Liver (tissue), 8 donors: ENCODE measurements at regions not wholly inside any gene's neighbourhood (a gene's known extent, or its start where the extent isn't known, plus 50 kb on each side); places are given as distances from the start of the nearest gene placed in this dataset.

Experiments
- DNase-seq: peaks from one replicate; pipeline ENCODE4 v3.0.0-alpha.2; 2017; ENCODE audit warnings: low spot score
- H3K27ac ChIP-seq, 2 donors: one replicate each; pipeline ENCODE4 v1.7.0; 2013; ENCODE audit warnings: inconsistent platforms in 2 of 2, low read length in 2 of 2, control low read depth in 1 of 2, low read depth in 1 of 2, mild to moderate bottlenecking in 1 of 2
- H3K27me3 ChIP-seq, 4 donors: one replicate each; pipeline versions ENCODE4 v1.6.1 to v1.7.0; 2013; ENCODE audit warnings: low read length in 3 of 4, inconsistent platforms in 1 of 4, mild to moderate bottlenecking in 1 of 4, moderate library complexity in 1 of 4; ENCODE audit not compliant: control insufficient read depth in 4 of 4, insufficient read depth in 4 of 4
- H3K36me3 ChIP-seq, 4 donors: one replicate each; pipeline versions ENCODE4 v1.6.1 to v1.7.0; 2013; ENCODE audit warnings: low read length in 3 of 4, mild to moderate bottlenecking in 3 of 4, low read depth in 1 of 4, moderate library complexity in 1 of 4; ENCODE audit not compliant: control insufficient read depth in 4 of 4, insufficient read depth in 3 of 4
- H3K4me1 ChIP-seq, 4 donors: one replicate each; pipeline versions ENCODE4 v1.6.1 to v1.7.0; 2013; ENCODE audit warnings: low read length in 3 of 4, mild to moderate bottlenecking in 3 of 4, moderate library complexity in 1 of 4; ENCODE audit not compliant: control insufficient read depth in 4 of 4, insufficient read depth in 4 of 4
- H3K4me3 ChIP-seq, 3 donors: one replicate each; pipeline versions ENCODE4 v1.6.1 to v1.7.0; 2013; ENCODE audit warnings: low read length in 3 of 3, control low read depth in 1 of 3, low read depth in 1 of 3, mild to moderate bottlenecking in 1 of 3
- H3K9ac ChIP-seq, 2 donors: one replicate each; pipeline ENCODE4 v1.7.0; 2013; ENCODE audit warnings: low read length in 2 of 2, mild to moderate bottlenecking in 2 of 2, moderate library complexity in 2 of 2, control low read depth in 1 of 2, low read depth in 1 of 2
- H3K9me3 ChIP-seq, 4 donors: one replicate each; pipeline versions ENCODE4 v1.6.1 to v1.7.0; 2013; ENCODE audit warnings: low read length in 3 of 4; ENCODE audit not compliant: control insufficient read depth in 4 of 4
- HNF4A ChIP-seq, 2 donors: conservative IDR thresholded peaks; 2 replicates each; pipeline ENCODE4 v1.6.1; 2016; ENCODE audit warnings: antibody characterized with exemption in 2 of 2, mild to moderate bottlenecking in 2 of 2
- JUND ChIP-seq, 2 donors: IDR thresholded peaks; 2 replicates each; pipeline ENCODE4 v1.6.1; 2016; ENCODE audit warnings: antibody characterized with exemption in 2 of 2
- NR2F2 ChIP-seq: IDR thresholded peaks from 2 replicates; pipeline ENCODE4 v1.6.1; 2016; ENCODE audit warnings: antibody characterized with exemption
- RAD21 ChIP-seq, 2 donors: IDR thresholded peaks; 2 replicates each; pipeline ENCODE4 v1.6.1; 2016; ENCODE audit warnings: antibody characterized with exemption in 2 of 2, mild to moderate bottlenecking in 2 of 2
- YY1 ChIP-seq: IDR thresholded peaks from 2 replicates; pipeline ENCODE4 v1.6.1; 2016; ENCODE audit warnings: antibody characterized with exemption, mild to moderate bottlenecking
- WGBS: extraction: QIAGEN DNeasy Blood & Tissue Kit; methylation state at CpG from one replicate; pipeline ENCODE4 v1.1.7; 2013; 5-methylcytosine and 5-hydroxymethylcytosine counted together
- TF ChIP-seq, protein P1 (sequence below): IDR thresholded peaks from 2 replicates; pipeline ENCODE4 v1.6.1; 2016; ENCODE audit warnings: antibody characterized with exemption
- TF ChIP-seq, protein P2 (sequence below): fragments of 150-350 bp; IDR thresholded peaks from 2 replicates; pipeline ENCODE4 v1.5.1; 2017; ENCODE audit warnings: improper control_type of control experiment, low read depth, low read length; ENCODE audit not compliant: missing input control
- TF ChIP-seq, protein P3 (sequence below): IDR thresholded peaks from 2 replicates; pipeline ENCODE4 v1.6.1; 2016; ENCODE audit warnings: antibody characterized with exemption
- donor health status: healthy.
- donor health status: healthy.
- donor health status: healthy.
- donor health status: healthy.
- donor health status: healthy.

DNA sequence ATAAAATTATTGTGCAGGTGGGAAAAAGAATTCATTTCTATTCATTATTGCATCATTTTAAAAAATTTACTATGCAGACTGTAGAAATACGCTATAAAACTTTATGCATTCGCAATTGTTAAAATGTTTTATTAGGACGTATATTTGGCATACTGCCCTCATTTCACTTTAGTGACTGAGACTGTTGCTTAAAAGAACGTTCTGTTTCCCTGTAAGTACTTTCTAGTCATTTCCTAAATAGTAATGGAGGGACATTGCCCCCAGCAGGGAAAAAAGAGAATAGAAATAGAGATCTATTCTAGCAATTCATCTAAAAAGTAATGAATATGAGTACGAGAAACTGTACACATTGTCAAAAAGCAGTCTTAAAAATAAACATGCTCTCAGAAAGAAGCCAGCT, 1295.8 kb upstream of the TENM3 start:
- TF ChIP-seq NR2F2 (no peak), YY1 (no peak), RAD21 (IDR thresholded peaks at IDR 0.05) (peak in 1 of 2 donors; percentile 33)
- TF ChIP-seq, protein P1, sequence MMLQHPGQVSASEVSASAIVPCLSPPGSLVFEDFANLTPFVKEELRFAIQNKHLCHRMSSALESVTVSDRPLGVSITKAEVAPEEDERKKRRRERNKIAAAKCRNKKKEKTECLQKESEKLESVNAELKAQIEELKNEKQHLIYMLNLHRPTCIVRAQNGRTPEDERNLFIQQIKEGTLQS: no peak
- TF ChIP-seq, protein P2, sequence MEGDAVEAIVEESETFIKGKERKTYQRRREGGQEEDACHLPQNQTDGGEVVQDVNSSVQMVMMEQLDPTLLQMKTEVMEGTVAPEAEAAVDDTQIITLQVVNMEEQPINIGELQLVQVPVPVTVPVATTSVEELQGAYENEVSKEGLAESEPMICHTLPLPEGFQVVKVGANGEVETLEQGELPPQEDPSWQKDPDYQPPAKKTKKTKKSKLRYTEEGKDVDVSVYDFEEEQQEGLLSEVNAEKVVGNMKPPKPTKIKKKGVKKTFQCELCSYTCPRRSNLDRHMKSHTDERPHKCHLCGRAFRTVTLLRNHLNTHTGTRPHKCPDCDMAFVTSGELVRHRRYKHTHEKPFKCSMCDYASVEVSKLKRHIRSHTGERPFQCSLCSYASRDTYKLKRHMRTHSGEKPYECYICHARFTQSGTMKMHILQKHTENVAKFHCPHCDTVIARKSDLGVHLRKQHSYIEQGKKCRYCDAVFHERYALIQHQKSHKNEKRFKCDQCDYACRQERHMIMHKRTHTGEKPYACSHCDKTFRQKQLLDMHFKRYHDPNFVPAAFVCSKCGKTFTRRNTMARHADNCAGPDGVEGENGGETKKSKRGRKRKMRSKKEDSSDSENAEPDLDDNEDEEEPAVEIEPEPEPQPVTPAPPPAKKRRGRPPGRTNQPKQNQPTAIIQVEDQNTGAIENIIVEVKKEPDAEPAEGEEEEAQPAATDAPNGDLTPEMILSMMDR: peak; percentile 3
- Histone ChIP-seq H3K27me3 (no peaks in the 10 kb centered on the region), H3K27ac (no peak overlapping the region), H3K36me3 (no peaks in the 10 kb centered on the region), H3K4me3 (no peak overlapping the region), H3K4me1 (no peaks in the 10 kb centered on the region), H3K9ac (no peak overlapping the region), H3K9me3 (no peaks in the 10 kb centered on the region)
- no peak for DNase-seq
- 50% methylated on average over 5 of the region's 5 CpGs for WGBS

DNA sequence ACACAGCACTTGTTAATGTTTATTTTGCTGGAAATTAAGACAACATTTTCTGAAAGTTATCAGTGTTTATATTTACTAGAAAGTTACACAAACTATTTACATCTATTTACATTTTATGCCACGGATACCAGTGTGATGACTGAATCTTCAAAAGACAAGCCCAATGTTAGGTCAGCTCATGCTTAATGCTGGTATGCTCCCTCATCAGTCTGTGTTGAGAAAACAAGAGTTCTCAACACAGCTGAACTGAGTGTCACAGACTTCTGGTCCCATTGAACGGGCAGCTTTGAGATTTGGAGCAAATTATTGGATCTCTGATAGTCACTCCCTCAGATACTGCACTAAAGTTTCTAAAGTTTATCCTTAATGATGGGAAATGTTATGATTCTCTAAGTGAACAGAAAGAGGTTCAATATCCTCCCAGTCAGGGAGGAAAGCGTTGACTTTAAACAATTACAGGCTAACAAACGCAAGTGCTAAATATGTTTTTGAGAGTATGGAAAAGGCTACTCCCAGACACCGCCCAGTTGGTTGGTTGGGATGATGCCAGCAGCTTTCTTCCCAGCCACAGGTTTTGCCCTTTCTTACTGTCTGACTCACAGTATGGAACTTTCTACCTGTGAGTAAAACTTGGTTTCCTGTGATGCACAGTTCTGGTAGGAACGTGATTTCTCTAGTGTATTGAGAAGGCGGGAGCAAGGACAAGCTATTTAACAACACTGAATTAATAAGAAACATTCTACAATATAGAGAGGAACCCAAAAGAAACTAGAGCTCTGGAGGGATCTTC, 1293.6 kb upstream of the TENM3 start:
- no peak for DNase-seq
- H3K9me3 ChIP-seq: no peaks in the 10 kb centered on the region
- H3K4me1 ChIP-seq: no peaks in the 10 kb centered on the region
- H3K27ac ChIP-seq: no peak overlapping the region
- H3K27me3 ChIP-seq: no peaks in the 10 kb centered on the region
- 74% methylated on average over 7 of the region's 7 CpGs for WGBS
- H3K9ac ChIP-seq: no peak overlapping the region
- no peaks in the 10 kb centered on the region for H3K36me3 ChIP-seq
- TF ChIP-seq, protein P3, sequence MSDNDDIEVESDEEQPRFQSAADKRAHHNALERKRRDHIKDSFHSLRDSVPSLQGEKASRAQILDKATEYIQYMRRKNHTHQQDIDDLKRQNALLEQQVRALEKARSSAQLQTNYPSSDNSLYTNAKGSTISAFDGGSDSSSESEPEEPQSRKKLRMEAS: no peak
- TF ChIP-seq, protein P2: no peak
- TF ChIP-seq JUND (IDR thresholded peaks at IDR 0.05): no peak
- H3K4me3 ChIP-seq: no peak overlapping the region

DNA sequence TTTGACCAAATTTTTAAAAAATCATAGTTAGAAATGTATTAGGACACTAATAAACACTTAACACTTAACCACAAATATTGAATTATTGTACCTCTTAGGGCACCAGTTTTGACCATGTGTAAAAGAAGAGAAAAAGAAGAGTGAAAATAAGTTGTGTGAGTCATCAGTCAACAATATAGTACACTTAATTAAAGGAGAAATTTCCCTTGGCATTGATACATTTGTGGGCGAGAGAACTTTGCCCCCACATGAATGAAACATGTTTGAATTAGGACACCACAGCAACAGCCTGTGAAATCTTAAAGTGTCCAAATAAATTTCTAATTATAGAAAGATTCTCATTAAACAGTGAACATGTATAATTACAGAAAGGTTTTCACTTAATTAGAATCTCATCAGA, 1292.8 kb upstream of the TENM3 start:
- H3K9ac ChIP-seq: no peak overlapping the region
- WGBS: 28% methylated on average over 1 of the region's 1 CpG
- H3K4me1 ChIP-seq: no peaks in the 10 kb centered on the region
- no peak for DNase-seq
- TF ChIP-seq HNF4A (conservative IDR thresholded peaks at IDR 0.05): peak in 1 of 2 donors; percentile 50
- no peak for TF ChIP-seq JUND (IDR thresholded peaks at IDR 0.05)
- no peaks in the 10 kb centered on the region for H3K36me3 ChIP-seq
- no peak overlapping the region for H3K27ac ChIP-seq
- no peak overlapping the region for H3K4me3 ChIP-seq
- no peaks in the 10 kb centered on the region for H3K27me3 ChIP-seq
- H3K9me3 ChIP-seq: no peaks in the 10 kb centered on the region
